ENCODE measurements at regions not wholly inside any gene's neighbourhood (a gene's known extent, or its start where the extent isn't known, plus 50 kb on each side); places are given as distances from the start of the nearest gene placed in this dataset.

- DNase-seq = no peak
Measured at GRCh38 chr10:71025535-71025934, 137.2 kb upstream of the PCBD1 start.

- DNase-seq = no peak
Measured at GRCh38 chr10:71028066-71028465, 139.7 kb upstream of the PCBD1 start.

GRCh38 chr10:71029411-71029892 is 141.1 kb upstream of the PCBD1 start:
- no peak for DNase-seq

- no peak for DNase-seq
Measured at GRCh38 chr10:71029907-71030306, 141.5 kb upstream of the PCBD1 start.

- no peak for DNase-seq
Measured at GRCh38 chr10:71031026-71031425, 142.7 kb upstream of the PCBD1 start.

GRCh38 chr10:71031603-71032002 is 143.2 kb upstream of the PCBD1 start:
- no peak for DNase-seq

GRCh38 chr10:71032887-71033286 is 144.5 kb upstream of the PCBD1 start:
- no peak for DNase-seq

- DNase-seq = no peak
Measured at GRCh38 chr10:71033396-71033980, 145.1 kb upstream of the PCBD1 start.

GRCh38 chr10:71035511-71036296 is 147.3 kb upstream of the PCBD1 start:
- DNase-seq = no peak

GRCh38 chr10:71036297-71036966 is 148.1 kb upstream of the PCBD1 start:
- DNase-seq = no peak

GRCh38 chr10:71038091-71038633 is 149.8 kb upstream of the PCBD1 start:
- no peak for DNase-seq

GRCh38 chr10:71038921-71039320 is 150.6 kb upstream of the PCBD1 start:
- no peak for DNase-seq

- no peak for DNase-seq
Measured at GRCh38 chr10:71039551-71039950, 151.2 kb upstream of the PCBD1 start.

GRCh38 chr10:71040343-71040742 is 152.0 kb upstream of the PCBD1 start:
- DNase-seq = no peak

- DNase-seq = no peak
Measured at GRCh38 chr10:71040846-71041605, 152.7 kb upstream of the PCBD1 start.

- no peak for DNase-seq
Measured at GRCh38 chr10:71042216-71042615, 153.9 kb upstream of the PCBD1 start.

GRCh38 chr10:71042699-71043098 is 154.3 kb upstream of the PCBD1 start:
- DNase-seq = no peak

- no peak for DNase-seq
Measured at GRCh38 chr10:71043858-71044257, 155.5 kb upstream of the PCBD1 start.

- DNase-seq = no peak
Measured at GRCh38 chr10:71044720-71045119, 156.4 kb upstream of the PCBD1 start.

- no peak for DNase-seq
Measured at GRCh38 chr10:71045204-71045809, 156.9 kb upstream of the PCBD1 start.

- DNase-seq = no peak
Measured at GRCh38 chr10:71045936-71046335, 157.6 kb upstream of the PCBD1 start.

- DNase-seq = no peak
Measured at GRCh38 chr10:71046747-71047146, 158.4 kb upstream of the PCBD1 start.

All from NCI-H2171 (cell line).